HepG2 (cell line): ENCODE measurements at regions not wholly inside any gene's neighbourhood (a gene's known extent, or its start where the extent isn't known, plus 50 kb on each side); places are given as distances from the start of the nearest gene placed in this dataset.

Experiments used
- ATAC-seq: fragments of 200-7000 bp; cut with Tn5 transposase; 3 replicates; pipeline ENCODE4 v1.9.1; 2020; ENCODE audit warnings: mild to moderate bottlenecking, moderate library complexity
- BruUV-seq: library from RNA; stranded (reverse); fragments of 400-500 nt; replicated peaks from 2 replicates; lab custom pipeline; 2021; lab: Mats Ljungman, UMichigan
- CTCF ChIA-PET: fragments of 300-600 bp; formaldehyde crosslinking; extraction: SDS; loops from one replicate; lab custom pipeline; 2021; ENCODE audit warnings: low total read pairs, inconsistent platforms, low intra/inter-chr PET ratio; lab: Yijun Ruan, JAX
- POLR2A ChIA-PET: fragments of 350-600 bp; sonication (Branson Sonifier 250); formaldehyde crosslinking; loops from one replicate; lab custom pipeline; 2020; ENCODE audit warnings: antibody characterized with exemption, inconsistent platforms; lab: Yijun Ruan, JAX
- DNase-seq: peaks from one replicate; pipeline ENCODE4 v3.0.0-alpha.2; 2015; ENCODE audit warnings: low spot score
- FAIRE-seq: peaks from 3 replicates; lab custom pipeline; 2011; peaks lifted over from hg19 to GRCh38; lab: Jason Lieb, UNC
- H2AFZ ChIP-seq: one replicate; pipeline ENCODE4 v1.6.1; 2011; ENCODE audit warnings: low read length, inconsistent platforms
- H3K27ac ChIP-seq: fragments of 300-600 bp; 3 replicates; pipeline ENCODE4 v1.8.0; 2011; ENCODE audit warnings: mixed run types, mild to moderate bottlenecking, mixed read lengths, low read length, inconsistent platforms; ENCODE audit not compliant: insufficient read depth; ENCODE audit errors: extremely low read length
- H3K27me3 ChIP-seq, 2 experiments: fragments of 200-600 bp in 1 of 2; 2 replicates in 1 of 2; 3 replicates in 1 of 2; pipeline versions ENCODE4 v1.6.0 to v1.8.0; 2011; ENCODE audit warnings: low read length in 2 of 2, mild to moderate bottlenecking in 2 of 2, moderate library complexity in 2 of 2, inconsistent platforms in 1 of 2; ENCODE audit not compliant: insufficient read depth in 2 of 2, control insufficient read depth in 1 of 2
- H3K36me3 ChIP-seq, 2 experiments: fragments of 200-600 bp in 1 of 2; replicated peaks in 1 of 2; 2 replicates in 1 of 2; 3 replicates in 1 of 2; pipeline versions ENCODE4 v1.5.1 to v1.8.0; 2011; ENCODE audit warnings: low read length in 2 of 2, inconsistent platforms in 1 of 2; ENCODE audit not compliant: insufficient read depth in 2 of 2, control insufficient read depth in 1 of 2
- H3K4me1 ChIP-seq: 2 replicates; pipeline ENCODE4 v1.5.1; 2012; ENCODE audit warnings: low read length, inconsistent platforms; ENCODE audit not compliant: insufficient read depth
- H3K4me2 ChIP-seq: 2 replicates; pipeline ENCODE4 v1.6.0; 2011; ENCODE audit warnings: low read depth, low read length, inconsistent platforms
- H3K4me3 ChIP-seq, 3 experiments: fragments of 200-600 bp in 1 of 3; sonication (generic), shearing (Covaris generic) in 1 of 3; replicated peaks in 1 of 3; 2 replicates each; pipeline ENCODE4 v1.5.1; 2011 to 2016; ENCODE audit warnings: low read length in 3 of 3, inconsistent platforms in 2 of 3, low read depth in 2 of 3, mild to moderate bottlenecking in 2 of 3, control low read depth in 1 of 3, mixed read lengths in 1 of 3; ENCODE audit not compliant: insufficient read depth in 1 of 3
- H3K79me2 ChIP-seq: one replicate; pipeline ENCODE4 v1.6.1; 2011; ENCODE audit warnings: low read length, inconsistent platforms; ENCODE audit not compliant: insufficient read depth
- H3K9ac ChIP-seq: 2 replicates; pipeline ENCODE4 v1.6.0; 2011; ENCODE audit warnings: mild to moderate bottlenecking, low read depth, low read length, inconsistent platforms; ENCODE audit not compliant: insufficient read depth
- H3K9me3 ChIP-seq: 2 replicates; pipeline ENCODE4 v1.5.1; 2012; ENCODE audit warnings: mild to moderate bottlenecking, low read length
- H4K20me1 ChIP-seq: 2 replicates; pipeline ENCODE4 v1.6.0; 2011; ENCODE audit warnings: inconsistent platforms, mild to moderate bottlenecking, low read length, moderate library complexity; ENCODE audit not compliant: insufficient read depth
- DR1 ChIP-seq: sonication (generic); formaldehyde crosslinking; IDR thresholded peaks from 2 replicates; pipeline ENCODE4 v1.8.0; 2021; ENCODE audit warnings: mild to moderate bottlenecking, missing genetic modification reagents, inconsistent platforms
- MBD4 ChIP-seq: IDR thresholded peaks from 2 replicates; pipeline ENCODE4 v1.6.1; 2012; ENCODE audit warnings: low read length, inconsistent platforms, borderline replicate concordance
- PHF8 ChIP-seq: sonication (generic); formaldehyde crosslinking; IDR thresholded peaks from 2 replicates; pipeline ENCODE4 v1.5.0; 2020; ENCODE audit warnings: missing genetic modification reagents
- REL ChIP-seq: sonication (generic); formaldehyde crosslinking; conservative IDR thresholded peaks from 2 replicates; pipeline ENCODE4 v1.8.0; 2022; ENCODE audit warnings: mild to moderate bottlenecking, missing genetic modification reagents, moderate library complexity
- REXO4 ChIP-seq: sonication (generic); formaldehyde crosslinking; IDR thresholded peaks from 2 replicates; pipeline ENCODE4 v1.8.0; 2022; ENCODE audit warnings: missing genetic modification reagents, mild to moderate bottlenecking, borderline replicate concordance
- ZNF460 ChIP-seq: sonication (generic); formaldehyde crosslinking; IDR thresholded peaks from 2 replicates; pipeline ENCODE4 v1.5.1; 2020; ENCODE audit warnings: missing genetic modification reagents, mild to moderate bottlenecking, borderline replicate concordance
- ZNF484 ChIP-seq: sonication (generic); formaldehyde crosslinking; IDR thresholded peaks from 2 replicates; pipeline ENCODE4 v1.5.1; 2020; ENCODE audit warnings: mild to moderate bottlenecking, low read depth, missing genetic modification reagents, borderline replicate concordance
- ZNF816 ChIP-seq: sonication (generic); formaldehyde crosslinking; IDR thresholded peaks from 2 replicates; pipeline ENCODE4 v1.8.0; 2022; ENCODE audit warnings: missing genetic modification reagents, mild to moderate bottlenecking, borderline replicate concordance
- WGBS: methylation state at CpG from one replicate; pipeline ENCODE4 v1.1.6; 2017; ENCODE audit warnings: low lambda C conversion rate; 5-methylcytosine and 5-hydroxymethylcytosine counted together
- in situ Hi-C: cut with HindIII; loops from 2 replicates; pipeline ENCODE4 v1.10.0; 2017; ENCODE audit warnings: low pct_unique_long_range_greater_than_20kb; ENCODE audit not compliant: extremely low pct_ligation_motif_present
- intact Hi-C: fragments of 100-400 bp; cut with micrococcal nuclease; formaldehyde crosslinking; loops from one replicate; pipeline ENCODE4 v1.10.0; 2022; ENCODE audit not compliant: unreplicated experiment

- no peaks in the 10 kb centered on the region for H3K79me2 ChIP-seq
- no peaks in the 10 kb centered on the region for H3K36me3 ChIP-seq
- intact Hi-C loops, result no loop called here
- ChIA-PET POLR2A (no interaction called here), CTCF (no interaction called here)
- in situ Hi-C loops, result no loop called here
- no peaks in the 10 kb centered on the region for H3K27me3 ChIP-seq
- ATAC-seq, result no peak
- no peak overlapping the region for H2AFZ ChIP-seq
- no peak for DNase-seq
- no peak overlapping the region for H3K4me3 ChIP-seq
- no peak for TF ChIP-seq MBD4
- no peak for FAIRE-seq
- no peaks in the 10 kb centered on the region for H4K20me1 ChIP-seq
- H3K9ac ChIP-seq, result no peak overlapping the region
- H3K9me3 ChIP-seq, result peaks cover 76% of the 10 kb centered on the region
- H3K27ac ChIP-seq, result no peak overlapping the region
- WGBS, result 7% methylated on average over 2 of the region's 2 CpGs
- no TSS peak for BruUV-seq
- no peaks in the 10 kb centered on the region for H3K4me1 ChIP-seq
- no peak overlapping the region for H3K4me2 ChIP-seq
These were observed 506.7 kb upstream of the SGO1 start for GRCh38 chr3:20692675-20693074.

GRCh38 chr3:20683910-20684309 lies 497.9 kb upstream of the SGO1 start:
- ATAC-seq (no peak), DNase-seq (no peak), FAIRE-seq (no peak)
- H4K20me1 ChIP-seq, result no peaks in the 10 kb centered on the region
- H3K79me2 ChIP-seq, result no peaks in the 10 kb centered on the region
- 0% methylated on average over 3 of the region's 3 CpGs for WGBS
- CTCF ChIA-PET, result no interaction called here
- H3K27me3 ChIP-seq, result no peaks in the 10 kb centered on the region
- no peak overlapping the region for H3K4me2 ChIP-seq
- H3K9me3 ChIP-seq, result peaks cover 94% of the 10 kb centered on the region
- in situ Hi-C loops, result no loop called here
- H3K9ac ChIP-seq, result no peak overlapping the region
- H3K4me1 ChIP-seq, result no peaks in the 10 kb centered on the region
- no peak overlapping the region for H3K4me3 ChIP-seq
- intact Hi-C loops, result no loop called here
- no peak for TF ChIP-seq ZNF460 (CRISPR knock-in tag)
- no peak for TF ChIP-seq ZNF816 (CRISPR knock-in tag)
- no peak for TF ChIP-seq REL (CRISPR knock-in tag)
- TF ChIP-seq REXO4, result no peak
- no peak for TF ChIP-seq DR1 (CRISPR knock-in tag)
- no peak for TF ChIP-seq ZNF484 (CRISPR knock-in tag)
- TF ChIP-seq PHF8 (CRISPR knock-in tag), result no peak
- no peaks in the 10 kb centered on the region for H3K36me3 ChIP-seq
- H2AFZ ChIP-seq, result no peak overlapping the region
- BruUV-seq, result no TSS peak
- H3K27ac ChIP-seq, result no peak overlapping the region
- POLR2A ChIA-PET, result no interaction called here
